Hepatocyte (in vitro differentiated cells): ENCODE measurements at regions not wholly inside any gene's neighbourhood (a gene's known extent, or its start where the extent isn't known, plus 50 kb on each side); places are given as distances from the start of the nearest gene placed in this dataset.

Experiments
- DNase-seq: peaks from one replicate; pipeline ENCODE4 v3.0.0-alpha.2; 2016; ENCODE audit warnings: low spot score
- H2AFZ ChIP-seq: fragments of 200-600 bp; sonication (generic); 2 replicates; pipeline ENCODE4 v1.6.0; 2016; ENCODE audit warnings: antibody characterized with exemption, mild to moderate bottlenecking
- H3K27ac ChIP-seq: fragments of 200-600 bp; sonication (generic); 2 replicates; pipeline ENCODE4 v1.5.1; 2016; ENCODE audit warnings: mild to moderate bottlenecking
- H3K27me3 ChIP-seq: fragments of 200-600 bp; sonication (generic); 2 replicates; pipeline ENCODE4 v1.6.1; 2016
- H3K36me3 ChIP-seq: fragments of 200-600 bp; sonication (generic); replicated peaks from 2 replicates; pipeline ENCODE4 v1.5.1; 2016; ENCODE audit warnings: low read depth; ENCODE audit not compliant: insufficient read depth
- H3K4me1 ChIP-seq: fragments of 200-600 bp; sonication (generic); 2 replicates; pipeline ENCODE4 v1.5.1; 2016; ENCODE audit warnings: mild to moderate bottlenecking, moderate library complexity; ENCODE audit not compliant: insufficient read depth
- H3K4me2 ChIP-seq: fragments of 200-600 bp; sonication (generic); 2 replicates; pipeline ENCODE4 v1.6.0; 2016
- H3K4me3 ChIP-seq: fragments of 200-600 bp; sonication (generic); 2 replicates; pipeline ENCODE4 v1.5.1; 2016; ENCODE audit warnings: mild to moderate bottlenecking
- H3K79me2 ChIP-seq: fragments of 200-600 bp; sonication (generic); 2 replicates; pipeline ENCODE4 v1.6.0; 2017; ENCODE audit warnings: mild to moderate bottlenecking
- H3K9me2 ChIP-seq: fragments of 200-600 bp; sonication (generic); replicated peaks from 2 replicates; pipeline ENCODE4 v1.6.0; 2017; ENCODE audit warnings: mild to moderate bottlenecking; ENCODE audit not compliant: insufficient read depth
- H3K9me3 ChIP-seq: fragments of 200-600 bp; sonication (generic); 2 replicates; pipeline ENCODE4 v1.5.1; 2016; ENCODE audit warnings: low read depth, mild to moderate bottlenecking
- H4K20me1 ChIP-seq: fragments of 200-600 bp; sonication (generic); 2 replicates; pipeline ENCODE4 v1.6.0; 2016; ENCODE audit warnings: mild to moderate bottlenecking; ENCODE audit not compliant: insufficient read depth, poor library complexity, severe bottlenecking
- CTCF ChIP-seq: fragments of 200-600 bp; sonication (generic); IDR thresholded peaks from 2 replicates; pipeline ENCODE4 v1.5.1; 2016; ENCODE audit warnings: antibody characterized with exemption, mild to moderate bottlenecking; ENCODE audit not compliant: poor library complexity
- EZH2 ChIP-seq: fragments of 200-600 bp; sonication (generic); IDR thresholded peaks from 2 replicates; pipeline ENCODE4 v1.6.1; 2016; ENCODE audit warnings: antibody characterized with exemption, mild to moderate bottlenecking, borderline replicate concordance
- EZH2phosphoT487 ChIP-seq: fragments of 200-600 bp; sonication (generic); IDR thresholded peaks from one replicate; pipeline ENCODE4 v1.6.1; 2018; ENCODE audit warnings: antibody characterized with exemption, mild to moderate bottlenecking, low read depth, moderate library complexity; ENCODE audit not compliant: unreplicated experiment, severe bottlenecking
- WGBS: methylation state at CpG from one replicate; pipeline ENCODE4 v1.1.6; 2016; ENCODE audit warnings: low lambda C conversion rate; ENCODE audit errors: missing lambda C conversion rate; 5-methylcytosine and 5-hydroxymethylcytosine counted together

- Histone ChIP-seq H3K79me2 (no peaks in the 10 kb centered on the region), H3K27ac (peak overlapping the region; percentile 80), H3K4me2 (no peak overlapping the region), H3K9me2 (no peaks in the 10 kb centered on the region), H2AFZ (no peak overlapping the region), H3K36me3 (no peaks in the 10 kb centered on the region), H4K20me1 (no peaks in the 10 kb centered on the region), H3K4me1 (peaks cover 8% of the 10 kb centered on the region), H3K9me3 (no peaks in the 10 kb centered on the region), H3K4me3 (no peak overlapping the region), H3K27me3 (no peaks in the 10 kb centered on the region)
- TF ChIP-seq EZH2 (no peak), EZH2phosphoT487 (no peak), CTCF (no peak)
- DNase-seq = no peak
- 90% methylated on average over 3 of the region's 3 CpGs for WGBS
Observed at GRCh38 chr16:48075398-48075797, 80.4 kb downstream of the ABCC12 start.

DNA sequence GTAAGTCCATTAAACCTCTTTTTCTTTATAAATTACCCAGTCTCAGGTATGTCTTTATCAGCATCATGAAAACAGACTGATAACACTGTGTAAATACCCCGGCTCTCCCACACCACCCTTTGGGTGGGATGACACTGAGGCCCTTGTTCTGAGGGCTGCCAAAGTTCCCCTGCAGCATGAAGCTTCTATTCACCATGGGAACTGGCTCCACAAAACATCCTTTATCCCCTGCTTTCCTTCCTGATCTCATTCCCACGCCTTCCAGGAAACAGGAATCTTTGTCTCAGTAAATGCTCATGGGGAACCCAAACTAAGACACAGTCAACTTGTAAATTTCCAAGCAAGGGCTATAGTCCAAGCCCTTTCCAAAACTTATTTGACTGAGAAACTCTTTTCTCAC, 88.4 kb downstream of the ABCC12 start:
- Histone ChIP-seq H3K36me3 (no peaks in the 10 kb centered on the region), H3K27me3 (no peaks in the 10 kb centered on the region), H3K4me1 (no peaks in the 10 kb centered on the region), H3K79me2 (no peaks in the 10 kb centered on the region), H3K27ac (no peak overlapping the region), H3K9me2 (no peaks in the 10 kb centered on the region), H4K20me1 (no peaks in the 10 kb centered on the region), H2AFZ (no peak overlapping the region), H3K4me2 (no peak overlapping the region), H3K9me3 (no peaks in the 10 kb centered on the region), H3K4me3 (no peak overlapping the region)
- DNase-seq = no peak
- WGBS = 58% methylated on average over 2 of the region's 2 CpGs
- TF ChIP-seq EZH2phosphoT487 = no peak
- TF ChIP-seq EZH2 = no peak
- TF ChIP-seq CTCF = no peak

DNA sequence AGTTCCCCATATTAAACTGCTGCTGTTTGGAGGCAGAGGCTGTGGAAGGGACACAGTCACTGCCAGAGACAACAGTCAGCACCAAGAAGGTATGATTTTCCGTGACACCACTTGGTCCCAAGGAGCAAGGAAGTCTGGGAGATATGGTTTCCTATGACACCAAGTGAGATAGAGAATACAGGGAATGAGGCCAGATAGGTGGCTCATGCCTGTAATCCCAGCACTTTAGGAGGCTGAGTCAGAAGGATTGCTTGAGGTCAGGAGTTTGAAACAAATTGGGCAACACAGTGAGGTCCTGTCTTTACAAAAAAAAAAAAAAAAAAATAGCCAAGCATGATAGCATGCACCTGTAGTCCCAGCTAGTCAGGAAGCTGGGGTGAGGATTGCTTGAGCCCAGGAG, 90.8 kb downstream of the ABCC12 start:
- Histone ChIP-seq H3K4me3 (no peak overlapping the region), H3K79me2 (no peaks in the 10 kb centered on the region), H3K36me3 (no peaks in the 10 kb centered on the region), H3K4me1 (no peaks in the 10 kb centered on the region), H3K27ac (no peak overlapping the region), H3K9me2 (no peaks in the 10 kb centered on the region), H3K4me2 (no peak overlapping the region), H4K20me1 (no peaks in the 10 kb centered on the region), H3K9me3 (no peaks in the 10 kb centered on the region), H2AFZ (no peak overlapping the region), H3K27me3 (no peaks in the 10 kb centered on the region)
- TF ChIP-seq EZH2phosphoT487 (no peak), CTCF (no peak)
- WGBS = 80% methylated on average over 1 of the region's 1 CpG
- no peak for DNase-seq

DNA sequence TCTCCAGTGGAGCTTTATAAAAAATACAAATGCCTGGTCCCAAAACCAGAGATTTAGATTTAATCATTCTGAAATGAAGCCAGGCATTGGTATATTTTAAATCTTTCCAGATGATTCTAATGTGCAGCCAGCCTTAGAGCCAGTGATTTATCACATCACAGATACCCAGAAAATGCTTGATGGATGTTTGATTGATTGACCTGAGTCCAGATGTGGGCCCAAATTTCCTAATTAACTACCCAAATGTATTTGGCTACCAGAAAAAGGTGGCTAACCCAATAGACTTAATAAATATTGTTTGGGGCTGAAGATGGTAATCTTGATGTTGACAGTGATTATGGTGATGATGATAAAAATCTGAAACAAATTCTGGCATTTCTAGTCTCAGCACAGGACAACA, 93.1 kb downstream of the ABCC12 start:
- no peaks in the 10 kb centered on the region for H3K36me3 ChIP-seq
- H3K27ac ChIP-seq = no peak overlapping the region
- H3K4me1 ChIP-seq = no peaks in the 10 kb centered on the region
- no peaks in the 10 kb centered on the region for H3K9me2 ChIP-seq
- H3K27me3 ChIP-seq = no peaks in the 10 kb centered on the region
- H3K4me3 ChIP-seq = no peak overlapping the region
- no peak overlapping the region for H3K4me2 ChIP-seq
- no peak for DNase-seq
- TF ChIP-seq EZH2 (no peak), EZH2phosphoT487 (no peak), CTCF (no peak)
- H3K79me2 ChIP-seq = no peaks in the 10 kb centered on the region
- no peaks in the 10 kb centered on the region for H3K9me3 ChIP-seq
- H2AFZ ChIP-seq = no peak overlapping the region
- no peaks in the 10 kb centered on the region for H4K20me1 ChIP-seq
